ENCODE measurements at regions not wholly inside any gene's neighbourhood (a gene's known extent, or its start where the extent isn't known, plus 50 kb on each side); places are given as distances from the start of the nearest gene placed in this dataset.
A peak's percentile ranks its signal among the peaks of the same experiment; 100 is the strongest.

DNA sequence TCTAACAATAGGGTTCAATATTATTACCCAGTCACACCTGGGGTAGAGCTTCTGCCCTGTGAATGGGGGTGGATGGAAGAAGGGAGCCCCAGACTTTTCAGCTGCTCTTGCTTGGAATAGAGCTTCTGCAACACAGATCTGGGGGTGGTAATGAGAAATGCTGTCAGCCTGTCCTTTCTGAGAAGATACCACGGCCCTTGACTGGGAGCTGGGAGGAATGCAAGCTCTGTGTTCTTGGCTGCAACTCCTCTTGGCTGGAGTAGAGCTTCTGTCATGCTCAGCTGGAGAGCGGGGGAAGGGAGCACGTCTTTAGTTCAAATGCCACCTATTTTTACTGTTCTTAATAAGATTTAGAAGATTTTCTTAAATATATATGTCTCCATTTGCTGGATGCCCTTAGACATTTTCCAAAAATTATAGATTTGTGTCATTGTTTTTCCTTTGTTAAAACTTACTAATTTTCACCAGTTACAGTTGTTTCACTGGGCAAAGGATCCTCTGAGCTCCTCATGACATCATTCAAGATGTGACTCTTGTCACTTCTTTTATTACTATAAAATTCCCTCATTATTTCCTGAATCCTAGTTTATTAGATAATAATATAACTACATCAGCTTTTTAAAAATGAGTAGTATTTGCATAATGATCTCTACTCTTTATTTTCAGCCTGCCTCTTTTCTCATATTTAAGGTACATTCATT, 180.0 kb upstream of the TGFBR2 start:
- Histone ChIP-seq H3K27me3 (ENCODE audit: insufficient read depth, low read length) (no peaks in the 10 kb centered on the region), H3K4me2 (ENCODE audit: insufficient read depth, low read length) (peak overlapping the region; percentile 35), H3K4me1 (ENCODE audit: insufficient read depth, low read length) (peaks cover 23% of the 10 kb centered on the region), H2AFZ (ENCODE audit: low read length) (peak overlapping the region; percentile 6), H4K20me1 (ENCODE audit: insufficient read depth, low read length) (no peaks in the 10 kb centered on the region), H3K79me2 (ENCODE audit: insufficient read depth, low read length) (no peaks in the 10 kb centered on the region), H3K27ac (ENCODE audit: low read depth, low read length) (peak overlapping the region; percentile 52), H3K36me3 (ENCODE audit: insufficient read depth, low read length) (no peaks in the 10 kb centered on the region), H3K4me3 (ENCODE audit: insufficient read depth, low read length) (no peak overlapping the region), H3K9me3 (ENCODE audit: low read depth, low read length) (no peaks in the 10 kb centered on the region)
- DNase-seq (ENCODE audit: insufficient read length, low spot score, missing footprints), result peak; percentile 51
- TF ChIP-seq, protein P1, sequence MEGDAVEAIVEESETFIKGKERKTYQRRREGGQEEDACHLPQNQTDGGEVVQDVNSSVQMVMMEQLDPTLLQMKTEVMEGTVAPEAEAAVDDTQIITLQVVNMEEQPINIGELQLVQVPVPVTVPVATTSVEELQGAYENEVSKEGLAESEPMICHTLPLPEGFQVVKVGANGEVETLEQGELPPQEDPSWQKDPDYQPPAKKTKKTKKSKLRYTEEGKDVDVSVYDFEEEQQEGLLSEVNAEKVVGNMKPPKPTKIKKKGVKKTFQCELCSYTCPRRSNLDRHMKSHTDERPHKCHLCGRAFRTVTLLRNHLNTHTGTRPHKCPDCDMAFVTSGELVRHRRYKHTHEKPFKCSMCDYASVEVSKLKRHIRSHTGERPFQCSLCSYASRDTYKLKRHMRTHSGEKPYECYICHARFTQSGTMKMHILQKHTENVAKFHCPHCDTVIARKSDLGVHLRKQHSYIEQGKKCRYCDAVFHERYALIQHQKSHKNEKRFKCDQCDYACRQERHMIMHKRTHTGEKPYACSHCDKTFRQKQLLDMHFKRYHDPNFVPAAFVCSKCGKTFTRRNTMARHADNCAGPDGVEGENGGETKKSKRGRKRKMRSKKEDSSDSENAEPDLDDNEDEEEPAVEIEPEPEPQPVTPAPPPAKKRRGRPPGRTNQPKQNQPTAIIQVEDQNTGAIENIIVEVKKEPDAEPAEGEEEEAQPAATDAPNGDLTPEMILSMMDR (IDR thresholded peaks at IDR 0.05; ENCODE audit: extremely low read depth, low read depth, low read length), result no peak

DNA sequence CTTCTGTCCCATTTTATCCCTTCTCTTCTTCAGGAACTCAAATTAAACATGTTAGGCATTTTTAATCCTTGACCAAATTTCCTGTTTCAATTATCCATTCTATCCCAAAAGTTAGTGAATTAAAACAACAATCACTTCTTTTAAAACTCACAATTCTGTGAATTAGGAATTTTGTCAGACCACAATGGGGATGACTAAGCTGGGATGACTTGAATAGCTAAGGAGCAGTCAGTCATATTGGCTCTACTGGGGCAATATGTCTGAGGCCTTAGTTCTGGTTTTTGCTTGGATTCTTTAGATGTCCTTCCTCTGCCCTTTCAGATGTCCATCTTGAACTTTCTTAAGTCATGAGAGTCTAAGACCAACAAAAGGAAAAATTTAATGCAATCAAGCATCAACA, 178.2 kb upstream of the TGFBR2 start:
- Histone ChIP-seq H3K27me3 (ENCODE audit: insufficient read depth, low read length) (no peaks in the 10 kb centered on the region), H3K79me2 (ENCODE audit: insufficient read depth, low read length) (no peaks in the 10 kb centered on the region), H3K36me3 (ENCODE audit: insufficient read depth, low read length) (no peaks in the 10 kb centered on the region), H3K4me1 (ENCODE audit: insufficient read depth, low read length) (peaks cover 17% of the 10 kb centered on the region), H3K9me3 (ENCODE audit: low read depth, low read length) (no peaks in the 10 kb centered on the region), H3K4me3 (ENCODE audit: insufficient read depth, low read length) (no peak overlapping the region), H3K27ac (ENCODE audit: low read depth, low read length) (peak overlapping the region; percentile 4), H2AFZ (ENCODE audit: low read length) (no peak overlapping the region), H4K20me1 (ENCODE audit: insufficient read depth, low read length) (no peaks in the 10 kb centered on the region), H3K4me2 (ENCODE audit: insufficient read depth, low read length) (peak overlapping the region; percentile 12)
- DNase-seq (ENCODE audit: insufficient read length, low spot score, missing footprints), result no peak
- TF ChIP-seq, protein P1 (IDR thresholded peaks at IDR 0.05; ENCODE audit: extremely low read depth, low read depth, low read length), result no peak

DNA sequence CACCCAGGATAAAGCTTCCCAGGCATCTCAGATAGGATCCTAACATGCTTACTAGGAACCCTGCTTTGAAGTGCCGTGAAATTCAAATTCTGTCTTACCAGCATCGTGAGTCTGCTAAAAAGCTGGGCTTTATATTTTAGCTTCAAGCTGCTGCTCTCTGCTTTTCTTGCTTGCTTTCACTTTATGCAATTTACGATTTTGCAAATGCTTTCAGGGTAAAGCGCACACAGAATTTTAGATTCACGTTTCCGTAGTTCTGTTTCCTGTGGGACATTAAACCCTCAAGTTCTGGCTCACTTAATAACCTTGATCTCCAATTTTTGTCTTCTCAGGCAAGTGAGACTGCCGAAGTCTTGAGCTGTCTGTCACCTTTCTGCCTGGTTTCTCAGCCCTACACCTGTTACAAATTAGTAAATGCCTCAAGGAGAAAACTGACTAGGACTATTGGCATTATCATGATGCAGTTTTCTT, 170.5 kb upstream of the TGFBR2 start:
- H3K4me2 ChIP-seq (ENCODE audit: insufficient read depth, low read length), result peak overlapping the region; percentile 43
- H4K20me1 ChIP-seq (ENCODE audit: insufficient read depth, low read length), result no peaks in the 10 kb centered on the region
- TF ChIP-seq, protein P1 (IDR thresholded peaks at IDR 0.05; ENCODE audit: extremely low read depth, low read depth, low read length), result no peak
- no peaks in the 10 kb centered on the region for H3K36me3 ChIP-seq (ENCODE audit: insufficient read depth, low read length)
- no peaks in the 10 kb centered on the region for H3K9me3 ChIP-seq (ENCODE audit: low read depth, low read length)
- no peaks in the 10 kb centered on the region for H3K27me3 ChIP-seq (ENCODE audit: insufficient read depth, low read length)
- peaks cover 28% of the 10 kb centered on the region for H3K4me1 ChIP-seq (ENCODE audit: insufficient read depth, low read length)
- peak overlapping the region; percentile 3 for H3K4me3 ChIP-seq (ENCODE audit: insufficient read depth, low read length)
- H3K27ac ChIP-seq (ENCODE audit: low read depth, low read length), result no peak overlapping the region
- no peak for DNase-seq (ENCODE audit: insufficient read length, low spot score, missing footprints)
- H2AFZ ChIP-seq (ENCODE audit: low read length), result peak overlapping the region; percentile 51
- no peaks in the 10 kb centered on the region for H3K79me2 ChIP-seq (ENCODE audit: insufficient read depth, low read length)

DNA sequence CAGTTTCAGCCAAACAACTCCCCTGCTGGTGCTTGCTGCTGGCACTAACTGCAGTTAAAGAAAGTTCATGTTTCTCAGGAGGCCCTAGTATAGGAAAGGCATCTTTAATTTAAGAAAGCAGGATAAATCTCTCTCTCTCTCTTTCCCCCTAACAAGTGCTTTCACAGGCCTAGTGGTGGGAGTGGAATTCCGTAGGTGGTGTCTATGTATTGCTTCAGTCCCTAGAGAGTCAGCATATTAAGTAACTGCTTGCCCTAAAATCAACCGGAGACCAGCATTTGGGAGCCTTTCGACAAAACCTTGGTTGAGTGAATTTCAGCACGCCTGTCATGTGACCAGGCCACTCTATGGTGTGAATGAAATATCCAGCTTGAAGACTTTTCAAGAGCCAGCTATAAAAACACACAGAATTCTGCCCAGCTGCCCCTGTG, 169.2 kb upstream of the TGFBR2 start:
- no peaks in the 10 kb centered on the region for H4K20me1 ChIP-seq (ENCODE audit: insufficient read depth, low read length)
- no peaks in the 10 kb centered on the region for H3K27me3 ChIP-seq (ENCODE audit: insufficient read depth, low read length)
- no peaks in the 10 kb centered on the region for H3K36me3 ChIP-seq (ENCODE audit: insufficient read depth, low read length)
- H3K9me3 ChIP-seq (ENCODE audit: low read depth, low read length), result no peaks in the 10 kb centered on the region
- peaks cover 28% of the 10 kb centered on the region for H3K4me1 ChIP-seq (ENCODE audit: insufficient read depth, low read length)
- H3K4me3 ChIP-seq (ENCODE audit: insufficient read depth, low read length), result no peak overlapping the region
- no peak overlapping the region for H3K27ac ChIP-seq (ENCODE audit: low read depth, low read length)
- peak overlapping the region; percentile 38 for H2AFZ ChIP-seq (ENCODE audit: low read length)
- no peaks in the 10 kb centered on the region for H3K79me2 ChIP-seq (ENCODE audit: insufficient read depth, low read length)
- peak overlapping the region; percentile 25 for H3K4me2 ChIP-seq (ENCODE audit: insufficient read depth, low read length)
- no peak for DNase-seq (ENCODE audit: insufficient read length, low spot score, missing footprints)
- TF ChIP-seq, protein P1 (IDR thresholded peaks at IDR 0.05; ENCODE audit: extremely low read depth, low read depth, low read length), result no peak
